NCI-H2107 (cell line): ENCODE measurements at regions not wholly inside any gene's neighbourhood (a gene's known extent, or its start where the extent isn't known, plus 50 kb on each side); places are given as distances from the start of the nearest gene placed in this dataset.

Experiments used
- DNase-seq: peaks from one replicate; lab custom pipeline; 2025; lab: John Stamatoyannopoulos, UW

GRCh38 chr13:34320084-34320483, 502.1 kb downstream of the RFC3 start:
- DNase-seq = no peak

DNA sequence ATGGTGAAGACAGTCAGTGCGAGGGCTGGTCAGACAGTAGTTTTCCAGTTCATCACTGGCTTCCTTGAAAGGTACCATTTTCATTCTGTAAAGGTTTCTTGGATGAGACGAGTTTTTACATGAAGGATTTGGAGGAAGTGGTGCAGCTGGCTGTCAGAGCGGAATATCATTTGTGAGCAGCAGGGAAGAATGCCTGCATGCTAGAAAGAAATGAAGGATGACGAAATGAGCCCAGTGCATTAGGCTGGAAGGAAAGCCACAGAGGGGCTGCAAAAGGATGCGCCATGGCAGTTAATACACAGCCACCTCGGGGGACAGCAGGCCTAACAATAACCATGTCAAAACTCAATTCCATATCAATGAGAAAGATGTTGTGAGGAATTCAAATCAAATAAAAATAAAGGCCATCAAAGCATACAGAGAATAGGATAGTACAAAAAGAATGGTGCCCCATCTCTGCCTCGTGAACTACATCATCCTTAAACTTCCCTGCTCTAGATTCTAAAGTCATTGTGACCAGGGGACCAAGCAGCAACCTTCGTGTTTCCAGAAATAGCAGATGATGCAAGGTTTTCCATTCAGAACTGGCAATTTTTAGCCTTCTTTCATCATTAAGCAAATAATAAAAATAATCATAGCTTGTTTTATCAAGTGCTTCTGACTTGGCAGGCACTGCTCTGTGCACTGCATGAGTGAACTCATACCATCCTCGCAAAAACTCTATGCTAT, 504.2 kb downstream of the RFC3 start:
- DNase-seq = no peak

DNA sequence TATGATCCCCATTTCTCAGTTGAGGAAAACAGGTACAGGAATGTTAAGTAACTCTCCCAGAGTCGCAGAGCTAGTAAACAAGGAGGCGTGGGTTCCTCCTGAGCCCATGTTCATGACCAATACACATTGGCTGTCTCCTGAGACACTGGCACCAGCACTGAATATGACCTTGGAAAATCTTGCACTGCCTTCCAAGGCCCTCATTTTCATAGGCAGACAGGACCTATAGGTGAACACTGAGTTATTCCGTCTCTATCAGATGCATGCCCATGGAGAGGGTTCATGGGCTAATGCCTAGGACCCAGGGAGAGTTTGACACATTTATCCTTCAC, 504.8 kb downstream of the RFC3 start:
- DNase-seq = no peak

DNA sequence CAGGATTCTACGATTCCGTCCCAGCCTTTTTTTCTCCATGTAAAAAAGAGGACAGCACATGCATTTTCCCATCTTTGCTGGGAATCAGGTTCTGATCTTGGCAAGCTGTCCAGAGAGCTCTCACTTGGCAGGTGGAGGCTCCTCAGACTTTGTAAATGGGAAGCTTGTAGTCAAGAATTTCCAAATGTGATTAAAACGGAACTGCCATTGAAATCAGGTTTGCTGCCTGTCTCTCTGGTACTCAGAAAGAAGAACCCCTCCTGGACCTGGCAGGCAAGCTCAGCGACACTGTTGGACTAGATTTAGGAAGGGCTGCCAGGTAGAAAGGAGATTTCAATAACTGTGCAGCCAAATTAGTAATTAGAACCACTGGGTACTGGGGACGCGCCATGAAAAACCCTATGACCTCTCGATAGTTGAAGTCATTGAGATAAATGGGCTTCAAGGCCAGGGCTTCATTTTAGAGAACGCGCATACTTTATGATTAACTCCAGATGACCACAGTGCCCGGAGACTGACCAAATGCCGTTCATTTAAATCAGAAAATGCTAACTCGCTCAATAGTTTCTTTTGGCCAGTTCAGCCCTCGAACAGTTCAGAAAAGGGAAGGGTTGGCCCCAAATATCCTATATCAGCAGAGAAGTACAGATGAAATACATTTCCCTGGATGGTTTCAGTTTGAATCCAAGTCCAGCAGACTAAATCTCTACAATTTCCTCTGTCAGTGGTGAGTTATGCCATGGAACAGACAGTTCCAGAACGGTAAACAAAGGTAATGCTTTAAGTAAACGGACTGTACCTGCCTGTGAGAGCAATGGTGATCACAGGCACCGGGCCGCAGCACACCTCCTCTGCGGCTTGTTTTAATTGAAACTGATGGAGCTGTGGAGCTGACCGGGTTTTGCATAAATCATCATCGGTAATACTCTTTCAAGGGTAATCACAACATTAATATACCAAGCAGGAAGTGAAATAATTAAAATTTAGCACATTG, 517.4 kb downstream of the RFC3 start:
- DNase-seq = no peak

- DNase-seq = no peak
These were observed 520.2 kb downstream of the RFC3 start for GRCh38 chr13:34338102-34338501.

DNA sequence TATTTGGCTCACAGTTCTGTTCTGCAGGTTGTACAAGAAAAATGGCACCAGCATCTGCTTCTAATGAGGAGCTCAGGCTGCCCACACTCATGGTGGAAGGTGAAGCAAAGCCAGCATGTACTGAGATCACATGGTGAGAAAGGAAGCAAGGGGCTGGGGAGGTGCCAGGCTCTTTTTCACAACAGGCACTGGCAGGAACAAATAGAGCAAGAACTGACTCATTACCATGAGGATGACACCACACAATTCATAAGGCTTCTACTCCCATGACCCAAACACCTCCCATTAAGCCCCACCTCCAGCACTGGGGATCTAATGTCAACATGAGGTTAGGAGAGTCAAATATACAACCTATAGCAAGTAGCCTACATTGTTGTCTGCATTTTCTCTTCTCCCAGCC, 522.6 kb downstream of the RFC3 start:
- no peak for DNase-seq

DNA sequence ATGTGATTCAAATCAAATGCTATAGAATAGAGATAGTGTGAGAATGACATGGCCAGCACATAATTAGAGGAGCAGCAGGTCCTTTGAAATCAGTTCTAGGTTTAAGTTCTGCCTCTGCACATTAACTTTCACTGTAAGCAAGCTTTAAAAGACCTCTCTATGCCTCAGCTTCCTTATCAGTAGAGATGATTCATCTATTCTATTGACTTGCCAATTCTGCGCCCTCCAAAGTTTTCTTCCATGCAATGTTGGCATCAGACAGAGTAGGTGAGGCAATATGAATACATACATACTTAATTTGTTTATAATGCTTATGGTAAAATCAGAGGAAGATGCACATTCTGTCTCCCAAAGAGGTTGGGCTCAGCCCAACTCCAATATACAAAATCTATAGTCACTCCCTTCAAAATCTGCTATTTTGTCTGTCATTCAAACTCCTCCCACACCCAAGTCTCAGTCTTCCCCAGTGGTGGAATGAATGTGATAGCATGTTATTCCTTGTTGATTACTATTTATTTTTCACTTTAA, 525.5 kb downstream of the RFC3 start:
- no peak for DNase-seq

DNA sequence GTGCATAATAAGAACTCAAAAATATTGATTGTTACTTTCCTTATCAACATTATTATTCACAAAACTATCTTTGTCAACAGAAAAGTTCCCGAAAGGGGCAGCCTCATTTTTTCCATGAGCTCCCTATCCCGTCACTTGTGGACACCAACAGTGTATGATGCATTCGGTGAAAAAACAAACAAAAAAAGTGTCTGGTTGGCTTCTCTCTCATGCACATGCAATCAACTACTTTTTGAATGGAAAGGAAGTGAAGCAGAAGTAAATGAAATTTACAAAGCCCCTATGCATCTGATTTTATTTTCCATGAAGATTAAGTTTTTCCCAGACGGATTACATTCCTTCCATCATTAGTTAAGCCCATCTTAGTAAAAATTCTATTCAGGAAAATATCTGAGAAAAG, 526.9 kb downstream of the RFC3 start:
- no peak for DNase-seq

DNA sequence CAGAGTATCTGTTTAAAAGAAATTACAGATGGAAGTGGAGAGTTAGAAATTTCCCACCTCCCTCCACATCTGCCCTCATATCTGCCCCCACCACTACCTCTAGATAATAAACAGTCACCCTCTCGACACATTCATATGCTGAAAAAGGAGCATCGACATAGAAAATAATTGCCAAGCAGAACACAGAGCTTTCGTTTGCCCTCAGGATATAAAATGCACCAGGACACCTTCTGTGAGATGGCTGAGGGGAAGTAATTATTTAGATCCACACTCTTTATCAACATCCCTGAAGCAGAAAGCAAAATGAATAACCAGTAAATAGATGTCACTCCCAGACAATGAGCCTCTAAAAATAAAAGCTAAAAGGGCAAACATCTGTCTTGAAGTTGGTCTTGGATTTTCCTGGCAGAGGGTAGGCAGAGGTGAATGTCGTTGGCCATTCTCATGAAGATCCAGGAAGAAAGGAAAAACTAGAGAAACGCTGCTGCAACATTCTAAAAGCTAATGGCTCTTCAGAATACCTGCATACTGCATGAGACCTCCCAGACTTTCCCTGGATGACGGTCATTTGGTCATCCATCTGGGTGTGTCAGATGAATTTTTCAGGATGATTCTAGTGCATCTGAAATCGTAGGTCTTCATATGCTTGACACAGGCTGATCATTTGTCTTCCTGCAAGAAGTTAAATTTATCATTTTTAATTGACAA, 527.5 kb downstream of the RFC3 start:
- DNase-seq = no peak

- DNase-seq = no peak
These were observed 528.7 kb downstream of the RFC3 start for GRCh38 chr13:34346626-34347025.

- no peak for DNase-seq
These were observed 530.0 kb downstream of the RFC3 start for GRCh38 chr13:34347784-34348573.

- no peak for DNase-seq
These were observed 531.3 kb downstream of the RFC3 start for GRCh38 chr13:34349091-34349722.

DNA sequence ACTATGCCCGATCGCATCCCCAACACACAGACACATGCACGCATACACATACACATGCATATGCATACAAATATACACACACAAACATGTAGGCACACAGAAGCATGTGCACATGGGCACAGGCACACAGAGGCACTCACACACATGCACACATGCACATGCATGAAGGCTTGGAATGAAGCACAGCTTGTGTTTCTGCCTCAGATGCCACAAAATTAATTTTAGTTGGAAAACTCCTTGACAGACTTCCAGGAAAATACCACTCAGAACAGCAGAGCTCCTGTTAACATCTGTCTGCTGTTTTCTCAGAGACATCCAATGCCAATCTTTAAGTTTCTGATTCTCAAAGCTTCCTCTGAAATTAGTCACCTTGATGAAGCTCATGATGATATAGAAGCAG, 532.7 kb downstream of the RFC3 start:
- no peak for DNase-seq

- DNase-seq = no peak
These were observed 533.2 kb downstream of the RFC3 start for GRCh38 chr13:34351134-34351533.

- DNase-seq = no peak
These were observed 535.0 kb downstream of the RFC3 start for GRCh38 chr13:34352958-34353357.

DNA sequence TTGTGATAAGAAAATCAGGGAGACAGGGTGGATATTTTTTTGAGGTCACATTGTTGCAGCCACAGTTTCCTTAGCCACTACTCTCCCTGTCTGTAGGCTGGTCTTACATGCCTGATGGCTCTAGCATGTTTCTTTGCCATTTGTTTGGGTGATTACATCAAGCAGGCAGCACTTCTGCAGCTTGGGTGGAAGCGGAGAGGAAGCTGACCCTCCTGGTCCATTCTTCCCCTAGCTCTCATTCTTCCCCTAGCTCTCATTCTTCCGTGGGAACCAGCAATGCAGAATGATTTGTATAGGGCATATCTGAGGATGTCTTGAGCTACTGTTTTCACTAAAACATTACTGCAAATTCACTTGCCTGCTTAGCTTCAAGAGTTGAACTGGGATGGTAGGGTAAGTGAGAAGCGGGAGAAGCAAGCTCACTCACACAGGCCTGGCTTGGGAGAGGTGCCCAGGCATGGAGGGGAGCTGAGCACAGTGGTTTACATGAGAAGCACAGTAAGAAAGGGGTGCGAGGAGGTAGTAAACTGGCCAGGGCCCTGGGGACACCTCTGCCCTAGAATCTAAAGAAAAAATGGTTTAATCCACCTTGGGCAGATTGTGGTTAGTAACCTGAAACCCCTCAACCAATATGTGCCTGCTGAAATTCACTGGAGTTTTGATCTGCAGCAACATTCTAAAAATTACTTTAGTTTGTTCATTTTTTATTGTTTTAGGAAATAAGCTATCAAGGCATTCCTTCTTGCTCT, 538.9 kb downstream of the RFC3 start:
- no peak for DNase-seq

DNA sequence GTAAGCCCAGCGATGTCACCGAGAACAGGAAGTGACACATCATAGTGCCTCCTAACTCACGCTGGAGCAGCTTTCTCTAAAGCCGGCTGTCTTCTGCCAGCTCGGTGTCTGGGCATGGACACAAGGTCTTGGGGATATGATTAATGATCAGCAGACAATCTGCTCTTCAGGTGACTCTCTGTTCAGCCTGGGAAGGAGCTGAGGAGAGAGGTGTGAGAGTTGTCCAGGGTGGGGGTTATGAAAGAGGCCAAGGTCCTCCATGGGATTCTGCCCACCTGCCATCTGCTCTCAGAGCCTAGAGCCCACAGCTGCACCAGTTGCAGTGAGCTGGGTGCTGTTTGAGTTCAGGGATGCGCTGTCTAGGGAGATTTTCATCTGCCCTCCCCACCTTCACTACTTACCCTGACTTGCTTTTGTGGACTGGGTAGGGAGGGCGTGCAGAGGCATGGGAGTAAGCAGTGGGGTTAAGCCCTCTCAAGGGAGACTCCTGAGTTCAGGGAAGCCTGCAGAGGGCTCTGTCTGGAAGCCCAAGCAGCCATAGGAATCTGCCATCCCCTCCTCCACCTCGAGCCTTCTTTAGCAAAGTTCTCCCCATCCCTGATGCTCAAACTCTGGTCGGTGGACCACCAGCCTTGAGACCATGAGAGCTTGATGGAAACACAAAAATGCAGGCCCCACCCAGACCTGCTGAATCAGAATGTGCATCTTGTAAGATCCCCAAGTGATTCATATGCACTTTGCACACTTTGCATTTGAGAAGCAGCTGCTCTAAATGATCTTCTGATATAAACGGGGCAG, 539.7 kb downstream of the RFC3 start:
- no peak for DNase-seq

DNA sequence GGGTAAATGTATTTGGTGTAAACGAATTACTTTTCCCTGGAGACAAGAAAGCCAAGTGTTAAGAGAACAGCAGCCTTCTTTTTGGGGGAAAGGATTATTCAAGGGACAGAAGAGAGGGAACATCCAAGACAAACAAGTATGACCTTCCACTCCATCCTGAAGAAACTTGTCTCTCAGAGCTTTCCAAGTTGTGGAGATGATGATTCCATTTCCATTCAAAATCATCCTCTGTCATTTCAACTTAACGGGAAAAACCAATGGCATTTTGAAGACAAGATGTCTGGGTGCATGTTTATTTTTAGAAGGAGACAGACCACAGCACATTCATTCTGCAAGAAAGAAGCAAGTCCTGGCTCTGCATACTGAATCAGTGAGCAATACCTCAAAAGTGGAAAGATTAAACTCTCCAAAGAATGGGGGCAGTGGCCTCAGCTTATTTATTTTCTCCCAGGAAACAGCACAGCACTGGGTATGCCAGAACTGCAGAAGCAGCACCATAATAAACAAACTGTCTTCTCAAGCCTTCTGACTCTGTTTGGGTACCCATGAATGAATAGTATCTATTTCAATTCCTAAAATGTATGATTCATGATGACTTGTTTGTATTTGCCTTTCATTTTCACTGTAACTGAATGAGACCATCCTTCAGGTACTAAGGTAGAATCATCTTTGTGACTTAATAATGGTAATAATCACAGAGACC, 541.0 kb downstream of the RFC3 start:
- no peak for DNase-seq

DNA sequence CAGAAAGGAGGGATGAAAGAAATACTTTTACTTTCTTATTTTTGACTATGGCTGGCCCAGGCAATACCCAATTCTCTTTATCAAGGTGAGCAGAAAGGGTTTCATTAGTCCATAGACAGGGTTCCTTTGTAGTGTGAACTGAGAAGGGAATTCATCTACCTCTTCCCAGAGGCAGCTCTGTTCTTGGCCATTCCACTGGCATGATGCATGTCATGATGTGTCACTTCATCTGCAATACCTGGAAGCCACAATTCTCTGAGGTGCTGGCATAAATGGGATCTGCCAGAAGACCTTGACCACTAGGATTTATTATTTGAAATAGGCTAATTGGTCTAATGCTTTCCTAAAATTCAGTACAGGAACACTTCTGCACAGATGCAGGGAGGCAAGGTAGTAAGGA, 542.8 kb downstream of the RFC3 start:
- no peak for DNase-seq
